H1 (cell line): ENCODE measurements at regions not wholly inside any gene's neighbourhood (a gene's known extent, or its start where the extent isn't known, plus 50 kb on each side); places are given as distances from the start of the nearest gene placed in this dataset.

Source experiments
- CTCF ChIA-PET: fragments of 300-600 bp; sonication (Branson Sonifier 250); formaldehyde crosslinking; loops from one replicate; lab custom pipeline; 2021; ENCODE audit not compliant: partially characterized antibody; lab: Charles Lee
- POLR2A ChIA-PET: fragments of 300-600 bp; sonication (Branson Sonifier 250); formaldehyde crosslinking; loops from one replicate; lab custom pipeline; 2021; ENCODE audit warnings: inconsistent platforms; ENCODE audit not compliant: partially characterized antibody; lab: Charles Lee
- DNase-seq, 2 experiments: peaks; one replicate each; pipeline versions ENCODE4 v3.0.0 to v3.0.0-alpha.2; 2010 to 2022; ENCODE audit warnings: low spot score in 2 of 2, low read depth in 1 of 2, mixed read lengths in 1 of 2
- FAIRE-seq: peaks from 2 replicates; lab custom pipeline; 2011; peaks lifted over from hg19 to GRCh38; lab: Jason Lieb, UNC
- H2AFZ ChIP-seq: 2 replicates; pipeline ENCODE4 v1.8.1; 2012; ENCODE audit warnings: low read length, inconsistent platforms
- H2AK5ac ChIP-seq: 2 replicates; pipeline ENCODE4 v1.6.1; 2013; ENCODE audit warnings: low read depth, low read length
- H2BK120ac ChIP-seq: replicated peaks from 2 replicates; pipeline ENCODE3; 2013; ENCODE audit warnings: low read depth, low read length, inconsistent platforms
- H2BK12ac ChIP-seq: 2 replicates; pipeline ENCODE4 v1.6.1; 2013; ENCODE audit warnings: low read depth, low read length
- H2BK15ac ChIP-seq: 2 replicates; pipeline ENCODE4 v1.6.1; 2013; ENCODE audit warnings: low read length
- H2BK20ac ChIP-seq: 2 replicates; pipeline ENCODE4 v1.6.1; 2013; ENCODE audit warnings: low read length
- H2BK5ac ChIP-seq: 2 replicates; pipeline ENCODE4 v1.6.1; 2013; ENCODE audit warnings: low read depth, low read length
- H3K14ac ChIP-seq: 2 replicates; pipeline ENCODE4 v1.6.1; 2013; ENCODE audit warnings: inconsistent platforms; ENCODE audit not compliant: insufficient read length
- H3K18ac ChIP-seq: 2 replicates; pipeline ENCODE4 v1.6.1; 2013; ENCODE audit warnings: low read length; ENCODE audit errors: extremely low read depth
- H3K23ac ChIP-seq: 2 replicates; pipeline ENCODE4 v1.6.1; 2013; ENCODE audit warnings: inconsistent platforms; ENCODE audit not compliant: insufficient read length
- H3K23me2 ChIP-seq: 2 replicates; pipeline ENCODE4 v1.6.1; 2013; ENCODE audit warnings: low read depth, low read length
- H3K27ac ChIP-seq: 2 replicates; pipeline ENCODE4 v1.6.1; 2011; ENCODE audit warnings: low read depth, low read length, inconsistent platforms
- H3K27me3 ChIP-seq, 4 experiments: replicated peaks in 1 of 4; 1 replicate in 1 of 4; 2 replicates in 3 of 4; pipeline versions ENCODE4 v1.6.1 to v1.8.1; 2011 to 2013; ENCODE audit warnings: low read length in 3 of 4, mild to moderate bottlenecking in 3 of 4, inconsistent platforms in 2 of 4, mixed read lengths in 2 of 4, moderate library complexity in 1 of 4; ENCODE audit not compliant: control insufficient read depth in 3 of 4, insufficient read depth in 3 of 4; ENCODE audit errors: extremely low read depth in 1 of 4
- H3K36me3 ChIP-seq, 4 experiments: 2 replicates each; pipeline versions ENCODE4 v1.6.1 to v1.8.1; 2011 to 2013; ENCODE audit warnings: mild to moderate bottlenecking in 4 of 4, low read length in 3 of 4, moderate library complexity in 2 of 4, control low read depth in 1 of 4, inconsistent platforms in 1 of 4; ENCODE audit not compliant: insufficient read depth in 4 of 4, control insufficient read depth in 2 of 4
- H3K4ac ChIP-seq: replicated peaks from 2 replicates; pipeline ENCODE3; 2013; ENCODE audit warnings: low read length, low read depth, mixed read lengths, inconsistent platforms; ENCODE audit not compliant: insufficient read length
- H3K4me1 ChIP-seq, 4 experiments: replicated peaks in 1 of 4; 1 replicate in 1 of 4; 2 replicates in 3 of 4; pipeline versions ENCODE4 v1.6.1 to v1.8.1; 2011 to 2013; ENCODE audit warnings: low read length in 3 of 4, inconsistent platforms in 2 of 4, mixed read lengths in 1 of 4; ENCODE audit not compliant: insufficient read depth in 4 of 4, control insufficient read depth in 3 of 4
- H3K4me2 ChIP-seq, 2 experiments: 2 replicates each; pipeline versions ENCODE4 v1.6.1 to v1.8.1; 2011 to 2013; ENCODE audit warnings: low read depth in 2 of 2, low read length in 2 of 2, control low read depth in 1 of 2, inconsistent platforms in 1 of 2, mild to moderate bottlenecking in 1 of 2; ENCODE audit not compliant: insufficient read depth in 1 of 2
- H3K4me3 ChIP-seq, 4 experiments: fragments of 200-600, 300-600 bp in 1 of 4; sonication (generic), shearing (Covaris generic), sonication (Bioruptor Twin) in 1 of 4; 2 replicates each; pipeline versions ENCODE4 v1.5.1 to v1.8.1; 2011 to 2016; ENCODE audit warnings: low read length in 4 of 4, low read depth in 3 of 4, control low read depth in 2 of 4, inconsistent platforms in 2 of 4, mild to moderate bottlenecking in 2 of 4, mixed read lengths in 1 of 4, moderate library complexity in 1 of 4; ENCODE audit not compliant: insufficient read depth in 2 of 4; ENCODE audit errors: extremely low read depth in 1 of 4
- H3K56ac ChIP-seq: replicated peaks from 2 replicates; pipeline ENCODE3; 2013; ENCODE audit warnings: low read depth, mild to moderate bottlenecking, mixed read lengths, low read length, inconsistent platforms; ENCODE audit not compliant: insufficient read length
- H3K79me1 ChIP-seq: 2 replicates; pipeline ENCODE4 v1.6.1; 2013; ENCODE audit warnings: low read depth, low read length, control low read depth
- H3K79me2 ChIP-seq, 2 experiments: 2 replicates each; pipeline versions ENCODE4 v1.6.1 to v1.8.1; 2012 to 2013; ENCODE audit warnings: low read length in 2 of 2, mild to moderate bottlenecking in 2 of 2, inconsistent platforms in 1 of 2; ENCODE audit not compliant: insufficient read depth in 2 of 2, control insufficient read depth in 1 of 2
- H3K9ac ChIP-seq, 4 experiments: replicated peaks in 1 of 4; 1 replicate in 1 of 4; 2 replicates in 3 of 4; pipeline versions ENCODE4 v1.6.1 to v1.8.1; 2011 to 2013; ENCODE audit warnings: low read depth in 3 of 4, low read length in 3 of 4, control low read depth in 2 of 4, mild to moderate bottlenecking in 2 of 4, moderate library complexity in 2 of 4, inconsistent platforms in 1 of 4; ENCODE audit errors: extremely low read depth in 1 of 4
- H3K9me3 ChIP-seq, 2 experiments: 2 replicates each; pipeline versions ENCODE4 v1.6.1 to v1.8.1; 2012 to 2013; ENCODE audit warnings: mild to moderate bottlenecking in 2 of 2, moderate library complexity in 2 of 2, control low read depth in 1 of 2, inconsistent platforms in 1 of 2, low read depth in 1 of 2, low read length in 1 of 2, mixed read lengths in 1 of 2; ENCODE audit not compliant: insufficient read depth in 2 of 2
- H4K20me1 ChIP-seq, 2 experiments: replicated peaks in 1 of 2; 2 replicates each; pipeline versions ENCODE3 to v1.8.1; 2011 to 2013; ENCODE audit warnings: inconsistent platforms in 2 of 2, low read length in 2 of 2, mild to moderate bottlenecking in 1 of 2; ENCODE audit not compliant: insufficient read depth in 2 of 2, control insufficient read depth in 1 of 2
- H4K5ac ChIP-seq: 2 replicates; pipeline ENCODE4 v1.6.1; 2013; ENCODE audit warnings: low read length, low read depth, mixed read lengths, inconsistent platforms; ENCODE audit not compliant: insufficient read length
- H4K8ac ChIP-seq: 2 replicates; pipeline ENCODE4 v1.8.0; 2013; ENCODE audit warnings: mild to moderate bottlenecking, moderate library complexity, low read length, inconsistent platforms; ENCODE audit not compliant: insufficient read depth; ENCODE audit errors: extremely low read depth
- H4K91ac ChIP-seq: replicated peaks from 2 replicates; pipeline ENCODE3; 2013; ENCODE audit warnings: low read length, mixed read lengths, inconsistent platforms; ENCODE audit not compliant: insufficient read length
- BCL11A ChIP-seq, 2 experiments: IDR thresholded peaks; one replicate each; pipeline ENCODE4 v1.6.1; 2011; ENCODE audit warnings: low read depth in 2 of 2, low read length in 2 of 2, mild to moderate bottlenecking in 2 of 2
- FOSL1 ChIP-seq: IDR thresholded peaks from 2 replicates; pipeline ENCODE4 v1.6.1; 2011; ENCODE audit warnings: mild to moderate bottlenecking, low read depth, low read length, moderate library complexity; ENCODE audit not compliant: insufficient read depth
- GTF2F1 ChIP-seq: IDR thresholded peaks from 2 replicates; pipeline ENCODE4 v1.6.1; 2012; ENCODE audit warnings: low read depth, low read length, improper control_type of control experiment, borderline replicate concordance
- KDM4A ChIP-seq: IDR thresholded peaks from one replicate; pipeline ENCODE4 v1.7.1; 2012; ENCODE audit warnings: low read depth, mild to moderate bottlenecking, moderate library complexity, low read length, inconsistent platforms; ENCODE audit not compliant: severe bottlenecking
- MAFK ChIP-seq: IDR thresholded peaks from 2 replicates; pipeline ENCODE4 v1.6.1; 2012; ENCODE audit warnings: low read depth, mild to moderate bottlenecking, improper control_type of control experiment, low read length
- POLR2A ChIP-seq, 2 experiments: IDR thresholded peaks; 1 replicate in 1 of 2; 2 replicates in 1 of 2; pipeline ENCODE4 v1.6.1; 2011; ENCODE audit warnings: low read depth in 2 of 2, low read length in 2 of 2, mild to moderate bottlenecking in 2 of 2; ENCODE audit errors: control extremely low read depth in 1 of 2
- POU5F1 ChIP-seq: IDR thresholded peaks from 2 replicates; pipeline ENCODE4 v1.6.1; 2011; ENCODE audit warnings: low read depth, mild to moderate bottlenecking, low read length, moderate library complexity
- SP1 ChIP-seq: IDR thresholded peaks from 2 replicates; pipeline ENCODE4 v1.6.1; 2011; ENCODE audit warnings: low read depth, low read length
- SP4 ChIP-seq: IDR thresholded peaks from 2 replicates; pipeline ENCODE4 v1.6.1; 2012; ENCODE audit warnings: low read length, inconsistent platforms
- SUZ12 ChIP-seq: fragments of 200-600 bp; sonication (generic); IDR thresholded peaks from 2 replicates; pipeline ENCODE4 v1.6.1; 2012; ENCODE audit warnings: mild to moderate bottlenecking, inconsistent platforms, low read length, moderate library complexity, mixed read lengths
- TAF1 ChIP-seq: IDR thresholded peaks from 2 replicates; pipeline ENCODE4 v1.6.1; 2011; ENCODE audit warnings: mild to moderate bottlenecking, low read depth, low read length
- YY1 ChIP-seq: IDR thresholded peaks from 2 replicates; pipeline ENCODE4 v1.6.1; 2011; ENCODE audit warnings: low read depth, mild to moderate bottlenecking, low read length
- WGBS, 2 experiments: shearing (Covaris generic) in 1 of 2; methylation state at CpG; one replicate each; pipeline versions ENCODE4 v1.1.6 to v1.1.7; 2013 to 2015; ENCODE audit warnings: low lambda C conversion rate in 2 of 2, mixed read lengths in 2 of 2, inconsistent platforms in 1 of 2, low coverage in 1 of 2, missing lambda C conversion rate in 1 of 2; ENCODE audit not compliant: insufficient replicate concordance in 2 of 2, insufficient coverage in 1 of 2, insufficient read length in 1 of 2; ENCODE audit errors: extremely low coverage in 1 of 2, missing lambda C conversion rate in 1 of 2; 5-methylcytosine and 5-hydroxymethylcytosine counted together
- TF ChIP-seq, protein P1 (sequence below): IDR thresholded peaks from 2 replicates; pipeline ENCODE4 v1.6.1; 2011; ENCODE audit warnings: low read depth, mild to moderate bottlenecking, low read length; ENCODE audit not compliant: insufficient read depth

DNA sequence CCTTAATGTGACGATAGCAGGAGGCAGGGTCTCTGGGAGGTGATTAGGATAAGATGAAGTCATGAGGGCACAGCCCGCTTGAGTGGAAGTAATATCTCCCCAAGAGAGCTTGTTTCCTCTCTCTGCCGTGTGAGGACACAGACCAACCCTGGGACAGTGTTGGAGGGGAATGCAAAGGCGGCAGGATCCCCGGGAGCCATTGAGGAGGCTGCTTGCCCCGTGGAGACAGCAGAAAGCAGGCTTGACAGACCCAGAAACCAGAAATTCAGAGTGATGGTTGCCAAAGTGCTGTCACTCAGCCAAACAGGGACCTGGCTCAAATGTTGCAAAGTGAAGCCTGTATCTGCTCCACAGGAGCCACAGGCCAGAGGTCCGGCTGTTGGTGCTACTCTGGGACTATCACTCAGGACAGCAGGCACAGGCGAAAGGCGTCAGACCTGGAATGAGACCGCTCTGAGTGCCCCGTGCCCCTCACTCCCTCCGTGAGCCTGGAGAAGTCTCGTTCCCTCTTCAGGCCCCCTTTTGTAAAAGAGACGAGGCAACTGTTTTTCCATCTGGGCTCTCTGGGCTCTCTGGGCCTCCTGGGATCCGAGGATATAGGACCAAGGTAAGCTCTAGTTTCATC, 96.6 kb upstream of the VANGL1 start:
- Histone ChIP-seq H2BK120ac (no peak overlapping the region), H3K36me3 (no peaks in the 10 kb centered on the region), H2AK5ac (no peak overlapping the region; the same call in 1 of the 2 replicates), H3K14ac (no peak overlapping the region), H4K5ac (no peak overlapping the region), H4K8ac (peak overlapping the region; percentile 62; the same call in 1 of the 2 replicates), H2BK15ac (peak overlapping the region; percentile 53; the same call in 1 of the 2 replicates), H2BK12ac (peak overlapping the region; percentile 86), H3K56ac (no peak overlapping the region), H3K4me2 (no peak overlapping the region), H4K91ac (peak overlapping the region; percentile 26), H3K23me2 (no peaks in the 10 kb centered on the region), H3K4ac (no peak overlapping the region), H2BK20ac (peak overlapping the region; percentile 64; the same call in 1 of the 2 replicates), H3K79me2 (no peaks in the 10 kb centered on the region), H3K4me3 (no peak overlapping the region), H3K4me1 (peaks cover 0 to 10% (median 4%) of the 10 kb centered on the region in 4 experiments; a peak in 5 of 7 replicates), H3K18ac (no peak overlapping the region), H3K79me1 (no peaks in the 10 kb centered on the region), H2AFZ (peak overlapping the region; percentile 88), H3K27ac (no peak overlapping the region), H3K9me3 (no peaks in the 10 kb centered on the region), H3K9ac (no peak overlapping the region), H3K23ac (no peak overlapping the region), H2BK5ac (peak overlapping the region; percentile 84), H3K27me3 (no peaks in the 10 kb centered on the region), H4K20me1 (no peaks in the 10 kb centered on the region)
- POLR2A ChIA-PET, result no interaction called here
- DNase-seq (no peak), FAIRE-seq (no peak)
- CTCF ChIA-PET, result interaction anchor here (0.6 to 2.9 kb wide), 5 partner anchors 48 to 161 kb away, joined by 3 to 7 read pairs (median 6); no protein-coding TSS in a partner anchor
- TF ChIP-seq GTF2F1 (no peak), FOSL1 (no peak), POLR2A (IDR thresholded peaks at IDR 0.05; ENCODE audit: control extremely low read depth in 1 of 2, low read depth in 2 of 2, low read length in 2 of 2) (no peak), POU5F1 (no peak), YY1 (no peak), SUZ12 (no peak), KDM4A (no peak), SP4 (no peak), SP1 (no peak), MAFK (no peak), TAF1 (no peak), BCL11A (IDR thresholded peaks at IDR 0.05; ENCODE audit: low read depth in 2 of 2, low read length in 2 of 2) (no peak)
- TF ChIP-seq, protein P1, sequence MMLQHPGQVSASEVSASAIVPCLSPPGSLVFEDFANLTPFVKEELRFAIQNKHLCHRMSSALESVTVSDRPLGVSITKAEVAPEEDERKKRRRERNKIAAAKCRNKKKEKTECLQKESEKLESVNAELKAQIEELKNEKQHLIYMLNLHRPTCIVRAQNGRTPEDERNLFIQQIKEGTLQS, result no peak
- WGBS, 2 experiments, result 77% methylated on average over 15 of the region's 15 CpGs; no CpG with 5 or more reads in 1 of the 2 experiments
